LNCAP (cell line): ENCODE measurements at regions not wholly inside any gene's neighbourhood (a gene's known extent, or its start where the extent isn't known, plus 50 kb on each side); places are given as distances from the start of the nearest gene placed in this dataset.

Experiments used
- TF ChIP-seq, protein P1 (sequence below): fragments of 450-650 bp; IDR thresholded peaks from 2 replicates; pipeline ENCODE4 v1.5.1; 2017; ENCODE audit warnings: mild to moderate bottlenecking

DNA sequence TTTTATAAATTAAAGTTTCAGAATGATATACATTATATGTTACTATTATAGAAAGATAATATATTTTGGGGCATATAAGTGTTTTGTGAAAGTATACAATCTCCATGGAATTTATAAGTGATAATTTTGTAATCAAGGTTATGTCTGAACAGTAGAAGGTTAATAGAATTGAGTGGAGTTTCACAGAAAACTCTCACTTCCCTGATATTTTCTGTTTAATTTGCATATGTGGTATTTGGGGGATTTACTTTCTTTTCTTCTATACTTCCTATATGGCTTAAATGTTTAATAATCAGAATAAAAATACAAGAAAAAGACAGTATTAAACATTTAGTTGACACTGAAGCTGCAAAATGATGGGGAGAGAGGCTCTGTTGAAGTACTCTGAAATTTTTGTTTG is 848.5 kb downstream of the DACH1 start:
- TF ChIP-seq, protein P1, sequence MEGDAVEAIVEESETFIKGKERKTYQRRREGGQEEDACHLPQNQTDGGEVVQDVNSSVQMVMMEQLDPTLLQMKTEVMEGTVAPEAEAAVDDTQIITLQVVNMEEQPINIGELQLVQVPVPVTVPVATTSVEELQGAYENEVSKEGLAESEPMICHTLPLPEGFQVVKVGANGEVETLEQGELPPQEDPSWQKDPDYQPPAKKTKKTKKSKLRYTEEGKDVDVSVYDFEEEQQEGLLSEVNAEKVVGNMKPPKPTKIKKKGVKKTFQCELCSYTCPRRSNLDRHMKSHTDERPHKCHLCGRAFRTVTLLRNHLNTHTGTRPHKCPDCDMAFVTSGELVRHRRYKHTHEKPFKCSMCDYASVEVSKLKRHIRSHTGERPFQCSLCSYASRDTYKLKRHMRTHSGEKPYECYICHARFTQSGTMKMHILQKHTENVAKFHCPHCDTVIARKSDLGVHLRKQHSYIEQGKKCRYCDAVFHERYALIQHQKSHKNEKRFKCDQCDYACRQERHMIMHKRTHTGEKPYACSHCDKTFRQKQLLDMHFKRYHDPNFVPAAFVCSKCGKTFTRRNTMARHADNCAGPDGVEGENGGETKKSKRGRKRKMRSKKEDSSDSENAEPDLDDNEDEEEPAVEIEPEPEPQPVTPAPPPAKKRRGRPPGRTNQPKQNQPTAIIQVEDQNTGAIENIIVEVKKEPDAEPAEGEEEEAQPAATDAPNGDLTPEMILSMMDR = no peak

DNA sequence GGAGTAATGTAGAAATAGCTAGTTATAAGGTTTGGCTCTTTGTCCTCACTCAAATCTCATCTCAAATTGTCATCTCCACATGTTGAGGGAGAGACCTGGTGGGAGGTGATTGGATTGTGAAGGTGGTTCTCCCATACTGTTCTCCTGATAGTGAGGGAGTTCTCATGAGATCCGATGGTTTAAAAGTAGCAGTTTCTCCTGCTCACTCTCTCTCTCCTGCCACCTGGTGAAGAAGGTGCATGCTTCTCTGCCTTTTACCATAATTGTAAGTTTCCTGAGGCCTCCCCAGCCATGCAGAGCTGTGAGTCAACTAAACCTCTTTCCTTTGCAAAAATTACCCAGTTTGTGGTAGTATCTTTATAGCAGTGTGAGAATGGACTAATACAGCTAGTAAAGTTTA is 849.4 kb downstream of the DACH1 start:
- TF ChIP-seq, protein P1 = no peak

DNA sequence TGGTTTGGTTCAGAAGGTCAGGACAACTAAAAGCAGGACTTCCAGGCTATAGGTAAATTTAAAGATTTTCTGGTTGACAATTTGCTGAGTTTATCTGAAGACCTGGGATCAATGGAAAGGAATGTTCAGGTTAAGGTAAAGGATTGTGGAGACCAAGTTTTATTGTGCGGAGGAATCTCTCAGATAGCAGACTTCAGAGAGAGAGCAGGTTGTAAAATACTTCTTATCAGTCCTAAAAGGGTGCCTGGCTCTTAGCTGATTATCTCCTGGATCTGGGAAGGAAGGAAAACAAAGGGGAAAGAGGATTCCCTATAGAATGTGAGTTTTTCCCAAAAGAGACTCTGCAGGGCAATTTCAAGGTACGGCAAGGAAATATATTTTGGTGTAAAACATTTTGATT is 851.5 kb downstream of the DACH1 start:
- TF ChIP-seq, protein P1 = no peak

DNA sequence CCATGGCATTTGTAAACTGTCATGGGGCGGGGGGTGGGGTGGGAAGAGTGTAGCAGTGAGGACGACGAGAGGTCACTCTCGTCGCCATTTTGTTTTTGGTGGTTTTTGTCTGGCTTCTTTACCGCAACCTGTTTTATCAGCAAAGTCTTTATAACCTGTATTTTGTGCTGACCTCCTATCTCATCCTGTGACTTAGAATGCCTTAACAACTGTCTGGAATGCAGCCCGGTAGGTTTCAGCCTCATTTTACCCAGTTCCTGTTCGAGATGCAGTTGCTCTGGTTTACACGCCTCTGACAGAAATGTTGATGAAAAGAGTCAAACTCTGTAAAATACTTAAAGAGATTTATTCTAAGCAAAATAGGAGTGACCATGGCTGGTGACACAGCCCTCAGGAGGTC is 852.0 kb downstream of the DACH1 start:
- TF ChIP-seq, protein P1 = no peak

DNA sequence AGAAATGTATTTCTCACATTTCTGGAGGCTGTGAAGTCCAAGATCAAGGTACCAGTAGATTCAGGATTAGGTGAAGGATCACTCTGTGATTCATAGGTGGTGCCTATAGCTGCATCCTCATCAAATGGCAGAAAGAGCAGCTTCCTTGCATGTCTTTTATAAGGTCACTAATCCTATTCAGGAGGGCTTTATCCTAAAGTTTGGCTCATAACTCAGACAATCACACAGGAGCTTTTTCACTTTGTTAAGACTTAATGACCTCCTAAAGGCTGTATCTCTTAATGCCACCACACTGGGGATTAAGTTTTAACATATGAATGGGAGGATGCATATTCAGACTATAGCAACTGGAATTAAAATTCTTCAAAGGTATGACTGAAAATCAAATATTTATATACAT is 861.1 kb downstream of the DACH1 start:
- TF ChIP-seq, protein P1 = no peak

DNA sequence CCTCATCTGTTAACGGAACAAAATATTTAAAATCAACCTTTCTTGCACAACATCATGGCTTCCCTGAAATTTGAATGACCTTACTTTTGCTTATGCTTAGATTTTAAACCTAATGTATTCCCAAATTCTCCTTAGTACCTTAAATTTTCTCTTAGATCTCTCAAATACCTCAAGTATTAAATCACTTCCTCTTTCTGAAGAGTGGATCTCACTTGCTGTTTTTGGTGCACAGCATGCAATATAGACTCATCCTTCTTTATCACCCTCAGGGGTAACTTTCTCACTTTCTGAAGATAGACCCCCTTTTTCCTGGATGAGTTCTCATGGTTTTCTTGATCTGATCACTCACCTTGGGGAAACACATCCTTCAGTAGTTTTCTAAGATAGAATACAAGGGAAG is 871.7 kb downstream of the DACH1 start:
- TF ChIP-seq, protein P1 = no peak

DNA sequence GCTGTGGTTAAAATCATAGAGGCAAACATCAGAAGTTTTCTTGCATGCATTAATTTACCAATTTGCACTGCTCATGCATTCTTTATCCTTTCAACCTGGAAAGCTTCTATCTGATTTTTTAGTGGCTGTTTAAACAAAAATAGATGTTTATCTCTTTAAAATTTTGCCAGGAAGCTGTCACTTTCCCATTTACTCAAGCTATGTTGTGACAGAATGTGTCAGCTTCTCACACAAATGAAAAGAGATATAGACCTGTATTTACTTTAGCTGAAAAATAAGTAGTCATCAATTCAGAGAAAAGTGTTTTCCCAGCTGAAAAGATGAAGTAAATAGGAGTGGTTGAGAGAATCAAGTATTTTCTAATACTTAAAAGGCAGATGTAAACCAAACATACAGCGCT is 872.8 kb downstream of the DACH1 start:
- TF ChIP-seq, protein P1 = no peak

DNA sequence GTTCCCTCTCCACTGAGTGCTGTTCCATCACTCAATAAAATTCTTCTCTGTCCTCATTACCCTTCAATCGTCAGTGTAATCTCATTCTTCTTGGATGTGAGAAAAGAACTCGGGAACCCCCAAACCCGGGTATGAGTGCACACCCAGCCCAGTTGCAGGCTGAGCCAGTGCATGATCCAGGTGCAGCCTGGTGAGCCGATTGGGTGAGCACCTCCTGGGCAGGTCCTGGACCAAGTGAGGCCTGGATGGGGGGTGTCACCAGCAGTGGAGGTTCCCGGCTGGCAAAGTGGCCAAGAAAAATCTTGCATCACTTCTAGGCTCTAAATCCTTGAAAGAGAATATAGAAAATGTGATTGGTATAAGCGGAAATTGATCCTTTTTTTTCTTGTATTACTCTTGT is 878.8 kb upstream of the KLHL1 start:
- TF ChIP-seq, protein P1 = no peak
